ENCODE measurements at regions not wholly inside any gene's neighbourhood (a gene's known extent, or its start where the extent isn't known, plus 50 kb on each side); places are given as distances from the start of the nearest gene placed in this dataset.
"Not testable (repeated sequence)": the region's sequence is repeated elsewhere in the genome, so short reads cannot be mapped to it uniquely, and the experiment has no call there.

- H3K36me3 ChIP-seq (ENCODE audit: control insufficient read depth, insufficient read depth, low read length): no peaks in the 10 kb centered on the region
- no peaks in the 10 kb centered on the region for H3K27me3 ChIP-seq (ENCODE audit: control insufficient read depth, insufficient read depth, low read length)
- H3K4me3 ChIP-seq (replicated peaks in 1 of 4; ENCODE audit: control extremely low read depth in 1 of 4, insufficient read depth in 1 of 4, low read depth in 3 of 4, low read length in 4 of 4): no peak overlapping the region
- H4K20me1 ChIP-seq (ENCODE audit: control insufficient read depth, extremely low read depth, insufficient read depth, low read length): no peaks in the 10 kb centered on the region
- no peak for DNase-seq (ENCODE audit: low read depth in 2 of 2)
- H3K4me2 ChIP-seq (ENCODE audit: extremely low read depth, insufficient read depth, low read length): no peak overlapping the region
- no peak overlapping the region for H2AFZ ChIP-seq (ENCODE audit: low read length)
- no peaks in the 10 kb centered on the region for H3K9me3 ChIP-seq (ENCODE audit: control insufficient read depth, insufficient read depth, low read depth, low read length)
- no peak for TF ChIP-seq EZH2 (IDR thresholded peaks at IDR 0.05; ENCODE audit: low read length, missing control alignments)
- TF ChIP-seq, protein P1, sequence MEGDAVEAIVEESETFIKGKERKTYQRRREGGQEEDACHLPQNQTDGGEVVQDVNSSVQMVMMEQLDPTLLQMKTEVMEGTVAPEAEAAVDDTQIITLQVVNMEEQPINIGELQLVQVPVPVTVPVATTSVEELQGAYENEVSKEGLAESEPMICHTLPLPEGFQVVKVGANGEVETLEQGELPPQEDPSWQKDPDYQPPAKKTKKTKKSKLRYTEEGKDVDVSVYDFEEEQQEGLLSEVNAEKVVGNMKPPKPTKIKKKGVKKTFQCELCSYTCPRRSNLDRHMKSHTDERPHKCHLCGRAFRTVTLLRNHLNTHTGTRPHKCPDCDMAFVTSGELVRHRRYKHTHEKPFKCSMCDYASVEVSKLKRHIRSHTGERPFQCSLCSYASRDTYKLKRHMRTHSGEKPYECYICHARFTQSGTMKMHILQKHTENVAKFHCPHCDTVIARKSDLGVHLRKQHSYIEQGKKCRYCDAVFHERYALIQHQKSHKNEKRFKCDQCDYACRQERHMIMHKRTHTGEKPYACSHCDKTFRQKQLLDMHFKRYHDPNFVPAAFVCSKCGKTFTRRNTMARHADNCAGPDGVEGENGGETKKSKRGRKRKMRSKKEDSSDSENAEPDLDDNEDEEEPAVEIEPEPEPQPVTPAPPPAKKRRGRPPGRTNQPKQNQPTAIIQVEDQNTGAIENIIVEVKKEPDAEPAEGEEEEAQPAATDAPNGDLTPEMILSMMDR (conservative IDR thresholded peaks at IDR 0.05 in 1 of 2, IDR thresholded peaks at IDR 0.05 in 1 of 2; ENCODE audit: low read depth in 1 of 2, low read length in 2 of 2): no peak
- H3K79me2 ChIP-seq (ENCODE audit: control insufficient read depth, insufficient read depth, low read length): no peaks in the 10 kb centered on the region
- no peak overlapping the region for H3K9ac ChIP-seq (ENCODE audit: insufficient read depth, low read length)
- no peak overlapping the region for H3K27ac ChIP-seq (ENCODE audit: insufficient read depth, low read length)
- no peaks in the 10 kb centered on the region for H3K4me1 ChIP-seq (ENCODE audit: control insufficient read depth, extremely low read depth, insufficient read depth, low read length)
Observed at GRCh38 chr6:86706449-86706848, 230.9 kb upstream of the HTR1E start.

GRCh38 chr6:86701228-86701627 is 236.1 kb upstream of the HTR1E start:
- not testable (repeated sequence) for H3K79me2 ChIP-seq (ENCODE audit: control insufficient read depth, insufficient read depth, low read length); H3K9ac ChIP-seq (ENCODE audit: insufficient read depth, low read length); H3K4me1 ChIP-seq (ENCODE audit: control insufficient read depth, extremely low read depth, insufficient read depth, low read length); H3K36me3 ChIP-seq (ENCODE audit: control insufficient read depth, insufficient read depth, low read length); H2AFZ ChIP-seq (ENCODE audit: low read length); H4K20me1 ChIP-seq (ENCODE audit: control insufficient read depth, extremely low read depth, insufficient read depth, low read length); DNase-seq (ENCODE audit: low read depth in 2 of 2); H3K27ac ChIP-seq (ENCODE audit: insufficient read depth, low read length); H3K27me3 ChIP-seq (ENCODE audit: control insufficient read depth, insufficient read depth, low read length); H3K4me3 ChIP-seq (replicated peaks in 1 of 4; ENCODE audit: control extremely low read depth in 1 of 4, insufficient read depth in 1 of 4, low read depth in 3 of 4, low read length in 4 of 4); H3K4me2 ChIP-seq (ENCODE audit: extremely low read depth, insufficient read depth, low read length); H3K9me3 ChIP-seq (ENCODE audit: control insufficient read depth, insufficient read depth, low read depth, low read length)

DNA sequence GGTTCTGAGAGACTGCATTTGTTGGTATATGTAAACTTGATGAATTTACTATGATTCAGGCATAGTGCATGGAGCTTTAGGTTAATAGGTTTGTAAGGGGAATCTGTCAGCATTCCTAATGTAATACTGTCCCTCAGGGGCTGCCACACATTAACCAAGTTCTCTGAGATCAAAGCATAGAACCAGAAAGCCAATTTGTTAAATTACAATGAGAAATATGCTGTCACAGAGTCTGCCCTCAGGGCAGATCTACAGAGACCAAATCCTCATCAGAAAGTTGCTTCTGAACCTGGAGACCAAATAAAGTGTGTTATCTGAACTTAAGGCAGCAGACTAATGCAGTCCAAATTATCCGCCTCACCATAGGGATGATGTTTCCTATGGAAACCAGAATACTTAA is 250.8 kb upstream of the HTR1E start:
- Histone ChIP-seq H3K27me3 (ENCODE audit: control insufficient read depth, insufficient read depth, low read length) (no peaks in the 10 kb centered on the region), H3K4me1 (ENCODE audit: control insufficient read depth, extremely low read depth, insufficient read depth, low read length) (no peaks in the 10 kb centered on the region), H3K79me2 (ENCODE audit: control insufficient read depth, insufficient read depth, low read length) (no peaks in the 10 kb centered on the region), H3K27ac (ENCODE audit: insufficient read depth, low read length) (no peak overlapping the region), H3K9me3 (ENCODE audit: control insufficient read depth, insufficient read depth, low read depth, low read length) (no peaks in the 10 kb centered on the region), H3K9ac (ENCODE audit: insufficient read depth, low read length) (no peak overlapping the region), H3K4me2 (ENCODE audit: extremely low read depth, insufficient read depth, low read length) (no peak overlapping the region), H3K4me3 (replicated peaks in 1 of 4; ENCODE audit: control extremely low read depth in 1 of 4, insufficient read depth in 1 of 4, low read depth in 3 of 4, low read length in 4 of 4) (no peak overlapping the region), H4K20me1 (ENCODE audit: control insufficient read depth, extremely low read depth, insufficient read depth, low read length) (no peaks in the 10 kb centered on the region), H3K36me3 (ENCODE audit: control insufficient read depth, insufficient read depth, low read length) (no peaks in the 10 kb centered on the region), H2AFZ (ENCODE audit: low read length) (no peak overlapping the region)
- TF ChIP-seq, protein P1 (conservative IDR thresholded peaks at IDR 0.05 in 1 of 2, IDR thresholded peaks at IDR 0.05 in 1 of 2; ENCODE audit: low read depth in 1 of 2, low read length in 2 of 2): no peak
- TF ChIP-seq EZH2 (IDR thresholded peaks at IDR 0.05; ENCODE audit: low read length, missing control alignments): no peak
- DNase-seq (ENCODE audit: low read depth in 2 of 2): no peak

Data from fibroblast of lung (primary cell).